ENCODE measurements at regions not wholly inside any gene's neighbourhood (a gene's known extent, or its start where the extent isn't known, plus 50 kb on each side); places are given as distances from the start of the nearest gene placed in this dataset.
"Not testable (repeated sequence)": the region's sequence is repeated elsewhere in the genome, so short reads cannot be mapped to it uniquely, and the experiment has no call there.

DNA sequence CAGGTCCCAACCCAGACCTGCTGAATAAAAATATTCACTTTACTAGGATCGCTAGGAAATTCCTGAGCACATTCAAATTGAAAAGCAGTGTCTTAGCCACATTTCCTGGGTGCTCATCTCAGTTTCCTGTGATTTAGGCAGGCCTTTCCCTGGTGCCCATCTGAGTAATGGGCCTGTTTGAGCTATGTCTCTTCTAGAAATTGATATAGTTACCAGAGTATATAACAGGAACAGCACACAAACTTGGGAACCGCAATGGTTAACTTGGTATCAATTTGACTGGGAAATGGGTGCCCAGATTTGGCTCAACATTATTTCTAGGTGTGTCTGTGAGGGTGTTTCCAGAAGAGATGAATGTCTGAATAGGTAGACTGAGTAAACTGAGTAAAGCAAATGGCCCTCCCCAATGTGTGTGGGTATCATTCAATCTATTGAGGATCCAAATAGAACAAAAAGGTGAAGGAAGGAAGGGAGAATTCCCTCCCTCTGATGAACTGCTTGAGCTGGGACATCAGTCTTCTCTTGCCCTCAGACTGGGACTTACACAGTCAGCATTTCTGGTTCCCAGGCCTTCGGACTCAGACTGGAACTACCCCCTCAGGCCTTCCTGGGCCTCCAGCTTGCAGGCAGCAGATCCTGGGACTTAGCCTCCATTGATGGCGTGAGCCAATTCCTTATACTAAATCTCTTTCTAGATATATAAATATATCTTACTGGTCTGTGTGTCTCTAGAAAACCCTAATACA is 99.1 kb downstream of the CCDC71L start:
- ChIA-PET POLR2A (no interaction called here), CTCF (no interaction called here)
- TF ChIP-seq, protein P1, sequence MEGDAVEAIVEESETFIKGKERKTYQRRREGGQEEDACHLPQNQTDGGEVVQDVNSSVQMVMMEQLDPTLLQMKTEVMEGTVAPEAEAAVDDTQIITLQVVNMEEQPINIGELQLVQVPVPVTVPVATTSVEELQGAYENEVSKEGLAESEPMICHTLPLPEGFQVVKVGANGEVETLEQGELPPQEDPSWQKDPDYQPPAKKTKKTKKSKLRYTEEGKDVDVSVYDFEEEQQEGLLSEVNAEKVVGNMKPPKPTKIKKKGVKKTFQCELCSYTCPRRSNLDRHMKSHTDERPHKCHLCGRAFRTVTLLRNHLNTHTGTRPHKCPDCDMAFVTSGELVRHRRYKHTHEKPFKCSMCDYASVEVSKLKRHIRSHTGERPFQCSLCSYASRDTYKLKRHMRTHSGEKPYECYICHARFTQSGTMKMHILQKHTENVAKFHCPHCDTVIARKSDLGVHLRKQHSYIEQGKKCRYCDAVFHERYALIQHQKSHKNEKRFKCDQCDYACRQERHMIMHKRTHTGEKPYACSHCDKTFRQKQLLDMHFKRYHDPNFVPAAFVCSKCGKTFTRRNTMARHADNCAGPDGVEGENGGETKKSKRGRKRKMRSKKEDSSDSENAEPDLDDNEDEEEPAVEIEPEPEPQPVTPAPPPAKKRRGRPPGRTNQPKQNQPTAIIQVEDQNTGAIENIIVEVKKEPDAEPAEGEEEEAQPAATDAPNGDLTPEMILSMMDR (IDR thresholded peaks at IDR 0.05; ENCODE audit: insufficient read depth, low read depth, low read length): no peak
- H3K4me3 ChIP-seq (ENCODE audit: low read depth, low read length): no peak overlapping the region
- no peaks in the 10 kb centered on the region for H3K36me3 ChIP-seq (ENCODE audit: control insufficient read depth, insufficient read depth, low read length)
- H3K27me3 ChIP-seq (ENCODE audit: control insufficient read depth, insufficient read depth, low read length): no peaks in the 10 kb centered on the region
- DNase-seq (ENCODE audit: low read depth): no peak

GRCh38 chr7:106561151-106561550 is 99.8 kb downstream of the CCDC71L start:
- Histone ChIP-seq H3K4me3 (ENCODE audit: low read depth, low read length) (no peak overlapping the region), H3K27me3 (ENCODE audit: control insufficient read depth, insufficient read depth, low read length) (no peaks in the 10 kb centered on the region), H3K36me3 (ENCODE audit: control insufficient read depth, insufficient read depth, low read length) (no peaks in the 10 kb centered on the region)
- TF ChIP-seq, protein P1 (IDR thresholded peaks at IDR 0.05; ENCODE audit: insufficient read depth, low read depth, low read length): no peak
- POLR2A ChIA-PET: no interaction called here
- no peak for DNase-seq (ENCODE audit: low read depth)
- CTCF ChIA-PET: no interaction called here

DNA sequence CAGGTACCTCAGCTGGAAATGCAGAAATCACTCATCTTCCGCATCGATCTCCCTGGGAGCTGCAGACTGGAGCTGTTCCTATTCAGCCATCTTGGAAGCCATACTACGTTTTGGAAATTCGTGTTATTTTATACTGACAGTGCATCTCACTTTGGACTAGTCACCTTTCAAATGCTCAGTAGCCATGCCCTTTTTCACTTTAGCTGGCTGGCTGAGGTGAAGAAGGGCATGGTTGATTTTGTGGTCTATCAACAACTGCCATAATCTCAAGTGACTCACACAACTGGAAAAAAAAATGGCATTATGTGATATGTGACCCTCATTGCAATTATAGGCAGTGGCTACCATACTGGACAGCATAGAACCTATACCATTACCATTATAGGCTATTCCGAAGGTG is 100.5 kb downstream of the CCDC71L start:
- no peak for DNase-seq (ENCODE audit: low read depth)
- POLR2A ChIA-PET: no interaction called here
- Histone ChIP-seq H3K36me3 (ENCODE audit: control insufficient read depth, insufficient read depth, low read length) (no peaks in the 10 kb centered on the region), H3K4me3 (ENCODE audit: low read depth, low read length) (no peak overlapping the region), H3K27me3 (ENCODE audit: control insufficient read depth, insufficient read depth, low read length) (no peaks in the 10 kb centered on the region)
- CTCF ChIA-PET: interaction anchor here (1.3 kb wide), 1 partner anchor 18 kb away, joined by 9 read pairs; no protein-coding TSS in a partner anchor
- TF ChIP-seq, protein P1 (IDR thresholded peaks at IDR 0.05; ENCODE audit: insufficient read depth, low read depth, low read length): no peak

GRCh38 chr7:106556244-106556643 is 104.7 kb downstream of the CCDC71L start:
- H3K36me3 ChIP-seq (ENCODE audit: control insufficient read depth, insufficient read depth, low read length); DNase-seq (ENCODE audit: low read depth); POLR2A ChIA-PET; H3K27me3 ChIP-seq (ENCODE audit: control insufficient read depth, insufficient read depth, low read length); H3K4me3 ChIP-seq (ENCODE audit: low read depth, low read length): not testable (repeated sequence)
- CTCF ChIA-PET: interaction anchor here (1.0 to 1.3 kb wide), 2 partner anchors 8 to 10 kb away, joined by 3 read pairs; no protein-coding TSS in a partner anchor

GRCh38 chr7:106554623-106555022 is 106.3 kb downstream of the CCDC71L start:
- CTCF ChIA-PET; H3K27me3 ChIP-seq (ENCODE audit: control insufficient read depth, insufficient read depth, low read length); POLR2A ChIA-PET; DNase-seq (ENCODE audit: low read depth); H3K4me3 ChIP-seq (ENCODE audit: low read depth, low read length); H3K36me3 ChIP-seq (ENCODE audit: control insufficient read depth, insufficient read depth, low read length): not testable (repeated sequence)

- TF ChIP-seq, protein P1 (IDR thresholded peaks at IDR 0.05; ENCODE audit: insufficient read depth, low read depth, low read length): no peak
- ChIA-PET CTCF (no interaction called here), POLR2A (no interaction called here)
- no peak overlapping the region for H3K4me3 ChIP-seq (ENCODE audit: low read depth, low read length)
- no peak for DNase-seq (ENCODE audit: low read depth)
- H3K27me3 ChIP-seq (ENCODE audit: control insufficient read depth, insufficient read depth, low read length): no peaks in the 10 kb centered on the region
- no peaks in the 10 kb centered on the region; the same call in 1 of the 2 replicates for H3K36me3 ChIP-seq (ENCODE audit: control insufficient read depth, insufficient read depth, low read length)
These were observed 107.5 kb downstream of the CCDC71L start for GRCh38 chr7:106553446-106553836.
